Calu3 (cell line): ENCODE measurements at regions not wholly inside any gene's neighbourhood (a gene's known extent, or its start where the extent isn't known, plus 50 kb on each side); places are given as distances from the start of the nearest gene placed in this dataset.

Experiments
- BruUV-seq: library from RNA; stranded (reverse); fragments of 400-500 nt; replicated peaks from 2 replicates; lab custom pipeline; 2021; lab: Mats Ljungman, UMichigan
- CTCF ChIA-PET: fragments of 300-600 bp; sonication (Branson Sonifier 250); formaldehyde crosslinking; loops from one replicate; lab custom pipeline; 2022; ENCODE audit warnings: antibody characterized with exemption; lab: Charles Lee
- DNase-seq: peaks from one replicate; pipeline ENCODE4 v3.0.0; 2022
- H3K27ac Mint-ChIP-seq: one replicate; pipeline ENCODE4 v1.8.0; 2022; ENCODE audit warnings: mixed read lengths; ENCODE audit not compliant: unreplicated experiment
- H3K27me3 Mint-ChIP-seq: one replicate; pipeline ENCODE4 v1.8.0; 2022; ENCODE audit warnings: mixed read lengths; ENCODE audit not compliant: unreplicated experiment
- H3K36me3 Mint-ChIP-seq: one replicate; pipeline ENCODE4 v1.8.0; 2022; ENCODE audit warnings: mild to moderate bottlenecking, moderate library complexity, mixed read lengths; ENCODE audit not compliant: insufficient read depth, unreplicated experiment
- H3K4me1 Mint-ChIP-seq: one replicate; pipeline ENCODE4 v1.8.0; 2022; ENCODE audit warnings: mild to moderate bottlenecking, low read depth, mixed read lengths; ENCODE audit not compliant: unreplicated experiment
- H3K4me3 Mint-ChIP-seq: one replicate; pipeline ENCODE4 v1.8.0; 2022; ENCODE audit warnings: mild to moderate bottlenecking, low read depth, moderate library complexity, mixed read lengths; ENCODE audit not compliant: unreplicated experiment
- H3K9me3 Mint-ChIP-seq: one replicate; pipeline ENCODE4 v1.8.0; 2022; ENCODE audit warnings: low read depth, mixed read lengths; ENCODE audit not compliant: unreplicated experiment
- intact Hi-C: fragments of 100-400 bp; cut with micrococcal nuclease; formaldehyde crosslinking; loops from one replicate; pipeline ENCODE4 v1.10.0; 2022; ENCODE audit not compliant: unreplicated experiment
- TF ChIP-seq, protein P1 (sequence below): fragments of 200-600 bp; IDR thresholded peaks from one replicate; pipeline ENCODE4 v1.8.0; 2022; ENCODE audit warnings: antibody characterized with exemption; ENCODE audit not compliant: unreplicated experiment

DNA sequence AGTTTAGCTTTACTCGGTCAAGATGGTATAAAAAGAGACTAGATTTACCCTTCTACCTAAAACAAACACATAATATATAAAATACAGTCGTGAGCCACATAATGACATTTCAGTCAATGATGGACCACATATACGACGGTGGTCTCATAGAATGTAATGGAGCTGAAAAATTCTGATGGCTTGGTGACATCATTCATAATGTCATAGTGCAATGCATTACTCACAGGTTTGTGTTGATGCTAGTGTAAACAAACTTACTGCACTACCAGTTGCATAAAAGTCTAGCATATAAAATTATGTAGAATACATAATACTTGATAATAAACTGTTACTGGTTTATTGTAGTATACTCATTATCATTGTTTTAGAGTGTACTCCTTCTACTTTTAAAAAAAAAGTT is 115.9 kb upstream of the GDNF start:
- H3K4me1 Mint-ChIP-seq = no peaks in the 10 kb centered on the region
- BruUV-seq = no TSS peak

DNA sequence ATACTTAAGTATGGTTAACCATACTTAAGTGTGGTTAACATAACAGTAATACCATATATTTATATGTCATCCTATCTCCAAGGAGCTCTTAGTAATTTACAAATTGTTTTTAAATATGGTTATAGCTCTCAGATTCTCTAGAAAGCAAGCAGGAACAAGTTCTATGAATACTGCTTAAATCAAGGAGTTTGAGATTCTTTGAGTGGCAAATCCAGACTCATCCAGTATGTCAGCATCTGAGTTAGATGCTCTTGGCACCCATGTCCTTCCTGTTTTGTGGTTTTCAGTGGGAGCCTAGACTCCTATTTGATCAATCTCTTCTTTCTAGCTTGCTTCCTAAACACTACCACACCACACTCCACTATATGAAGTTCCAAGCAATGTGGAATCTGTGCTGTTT is 114.7 kb upstream of the GDNF start:
- H3K4me1 Mint-ChIP-seq = no peaks in the 10 kb centered on the region
- H3K9me3 Mint-ChIP-seq = peaks cover 9% of the 10 kb centered on the region
- H3K27me3 Mint-ChIP-seq = peaks cover 14% of the 10 kb centered on the region
- BruUV-seq = no TSS peak
- no peak for DNase-seq
- CTCF ChIA-PET = interaction anchor here (0.7 kb wide), 1 partner anchor 29 kb away, joined by 4 read pairs; no protein-coding TSS in a partner anchor
- H3K27ac Mint-ChIP-seq = no peak overlapping the region
- TF ChIP-seq, protein P1, sequence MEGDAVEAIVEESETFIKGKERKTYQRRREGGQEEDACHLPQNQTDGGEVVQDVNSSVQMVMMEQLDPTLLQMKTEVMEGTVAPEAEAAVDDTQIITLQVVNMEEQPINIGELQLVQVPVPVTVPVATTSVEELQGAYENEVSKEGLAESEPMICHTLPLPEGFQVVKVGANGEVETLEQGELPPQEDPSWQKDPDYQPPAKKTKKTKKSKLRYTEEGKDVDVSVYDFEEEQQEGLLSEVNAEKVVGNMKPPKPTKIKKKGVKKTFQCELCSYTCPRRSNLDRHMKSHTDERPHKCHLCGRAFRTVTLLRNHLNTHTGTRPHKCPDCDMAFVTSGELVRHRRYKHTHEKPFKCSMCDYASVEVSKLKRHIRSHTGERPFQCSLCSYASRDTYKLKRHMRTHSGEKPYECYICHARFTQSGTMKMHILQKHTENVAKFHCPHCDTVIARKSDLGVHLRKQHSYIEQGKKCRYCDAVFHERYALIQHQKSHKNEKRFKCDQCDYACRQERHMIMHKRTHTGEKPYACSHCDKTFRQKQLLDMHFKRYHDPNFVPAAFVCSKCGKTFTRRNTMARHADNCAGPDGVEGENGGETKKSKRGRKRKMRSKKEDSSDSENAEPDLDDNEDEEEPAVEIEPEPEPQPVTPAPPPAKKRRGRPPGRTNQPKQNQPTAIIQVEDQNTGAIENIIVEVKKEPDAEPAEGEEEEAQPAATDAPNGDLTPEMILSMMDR = no peak
- H3K4me3 Mint-ChIP-seq = no peak overlapping the region
- intact Hi-C loops = no loop called here
- H3K36me3 Mint-ChIP-seq = no peaks in the 10 kb centered on the region

More for the DNA sequence above, 115.9 kb upstream of the GDNF start:
- intact Hi-C loops = no loop called here
- no peak for DNase-seq
- TF ChIP-seq, protein P1 = no peak
- H3K9me3 Mint-ChIP-seq = peaks cover 9% of the 10 kb centered on the region
- H3K4me3 Mint-ChIP-seq = no peak overlapping the region
- peaks cover 2% of the 10 kb centered on the region for H3K27me3 Mint-ChIP-seq
- H3K36me3 Mint-ChIP-seq = no peaks in the 10 kb centered on the region
- CTCF ChIA-PET = no interaction called here
- H3K27ac Mint-ChIP-seq = no peak overlapping the region

DNA sequence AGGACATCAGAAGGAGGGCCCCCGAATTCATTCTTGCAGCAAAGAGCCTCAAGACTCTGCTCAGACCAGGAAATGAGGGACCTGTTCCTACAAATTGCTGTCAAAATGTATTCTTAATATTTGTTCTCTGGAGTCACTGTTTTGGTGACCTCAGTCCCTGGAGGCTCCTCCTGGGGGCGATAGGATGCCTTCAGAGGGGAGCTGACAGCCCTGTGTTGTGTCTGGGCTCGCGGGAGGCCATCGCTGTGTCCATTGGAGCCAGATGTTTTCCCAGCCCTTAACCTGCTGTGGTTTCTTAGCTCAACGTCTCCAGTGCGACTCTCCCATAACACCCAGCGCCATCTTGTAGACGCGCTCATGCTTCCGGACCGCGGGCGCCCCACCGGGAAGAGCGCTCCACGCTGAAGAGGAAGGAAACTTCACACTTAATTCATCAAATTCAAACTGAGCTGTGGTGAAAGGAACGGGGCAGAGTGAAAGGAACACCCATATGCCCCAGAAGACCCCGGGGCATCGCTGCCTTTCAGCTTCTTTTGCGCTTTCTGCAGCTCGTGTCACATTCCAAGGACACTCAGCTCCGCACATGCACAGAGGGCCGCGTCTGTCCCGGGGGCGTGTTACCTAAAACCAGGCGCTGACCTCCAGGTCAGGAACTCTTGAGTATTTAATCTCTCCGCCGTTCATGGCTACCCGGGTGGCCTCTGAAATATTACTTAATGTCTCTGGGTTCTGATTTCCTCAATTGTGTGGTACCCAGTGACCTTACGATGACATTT is 112.3 kb upstream of the GDNF start:
- no peak for DNase-seq
- H3K4me1 Mint-ChIP-seq = no peaks in the 10 kb centered on the region
- no TSS peak for BruUV-seq
- H3K9me3 Mint-ChIP-seq = no peaks in the 10 kb centered on the region
- CTCF ChIA-PET = no interaction called here
- H3K4me3 Mint-ChIP-seq = no peak overlapping the region
- intact Hi-C loops = no loop called here
- no peaks in the 10 kb centered on the region for H3K36me3 Mint-ChIP-seq
- peaks cover 30% of the 10 kb centered on the region for H3K27me3 Mint-ChIP-seq
- no peak overlapping the region for H3K27ac Mint-ChIP-seq
- TF ChIP-seq, protein P1 = no peak

DNA sequence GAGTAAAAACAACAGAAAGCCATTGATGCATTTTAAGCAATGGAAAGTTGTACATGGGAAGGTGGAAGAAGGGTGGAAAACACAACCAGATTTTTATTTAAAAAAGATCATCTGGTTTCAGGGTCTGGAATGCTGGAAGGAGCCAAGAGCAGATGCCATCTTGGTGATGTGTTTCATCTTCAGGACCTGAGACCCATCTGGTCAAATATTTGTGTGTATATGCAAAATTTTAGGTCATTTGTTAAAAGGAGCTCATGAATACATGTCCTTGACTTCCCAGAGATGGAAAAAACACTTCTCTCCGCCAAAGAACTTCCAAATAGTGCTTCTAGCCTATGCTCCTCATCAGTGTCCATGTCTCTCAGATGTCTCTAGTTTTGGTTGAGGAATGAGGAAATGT is 110.6 kb upstream of the GDNF start:
- intact Hi-C loops = no loop called here
- Mint-ChIP-seq H3K4me1 (no peaks in the 10 kb centered on the region), H3K4me3 (no peak overlapping the region), H3K36me3 (no peaks in the 10 kb centered on the region), H3K9me3 (no peaks in the 10 kb centered on the region), H3K27me3 (peaks cover 30% of the 10 kb centered on the region), H3K27ac (no peak overlapping the region)
- CTCF ChIA-PET = no interaction called here
- BruUV-seq = no TSS peak
- DNase-seq = no peak
- TF ChIP-seq, protein P1 = no peak
